ENCODE measurements at regions not wholly inside any gene's neighbourhood (a gene's known extent, or its start where the extent isn't known, plus 50 kb on each side); places are given as distances from the start of the nearest gene placed in this dataset.
"Not testable (repeated sequence)": the region's sequence is repeated elsewhere in the genome, so short reads cannot be mapped to it uniquely, and the experiment has no call there.

DNA sequence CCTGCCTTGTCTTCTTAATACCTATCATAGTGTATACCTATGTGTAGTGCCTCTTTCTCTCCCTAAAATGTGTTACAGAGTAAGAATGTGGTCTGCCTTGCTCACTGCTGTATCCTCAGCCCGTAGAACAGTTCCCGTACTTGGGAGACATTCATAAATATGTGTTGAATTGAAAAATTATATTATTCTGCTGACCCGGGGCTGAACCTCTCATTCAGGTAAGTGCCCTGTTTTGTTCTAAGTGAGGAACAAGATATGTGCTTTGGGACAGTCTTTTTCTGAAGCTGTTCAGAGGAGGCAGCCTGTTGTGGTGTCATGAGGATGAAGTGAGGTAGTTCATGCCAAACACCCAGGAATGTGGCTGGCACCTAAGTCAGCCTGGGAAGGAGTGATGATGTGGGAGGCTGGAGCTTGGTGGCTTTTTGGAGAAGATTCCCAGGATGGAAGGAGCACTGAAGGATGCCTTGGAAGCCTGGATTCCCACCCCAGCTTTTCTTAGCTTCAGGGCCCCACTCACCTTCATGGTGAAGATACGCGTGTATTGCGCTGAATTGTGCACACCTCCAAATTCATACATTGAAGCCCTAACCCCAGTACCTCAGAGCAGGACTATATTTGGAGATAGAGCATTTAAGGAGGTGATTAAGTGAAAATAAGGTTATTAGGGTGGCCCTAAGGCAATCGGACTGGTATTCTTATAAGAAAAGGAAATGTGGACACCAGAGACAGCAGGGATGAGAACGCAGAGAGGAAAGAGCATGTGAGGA, 166.3 kb downstream of the DDX1 start:
- no peak overlapping the region for H3K27ac ChIP-seq
- H3K4me2 ChIP-seq, result no peak overlapping the region
- H3K4me3 ChIP-seq, result no peak overlapping the region
- no peaks in the 10 kb centered on the region for H3K36me3 ChIP-seq
- peaks cover 0 to 12% (median 0%) of the 10 kb centered on the region in 11 experiments; a peak in 2 of 22 replicates for H3K9me3 ChIP-seq (replicated peaks in 1 of 11)
- no peak for TF ChIP-seq Cebpa-rat (IDR thresholded peaks at IDR 0.05)
- H3K27me3 ChIP-seq, result no peaks in the 10 kb centered on the region
- H3K9ac ChIP-seq, result no peak overlapping the region
- no peaks in the 10 kb centered on the region for H3K4me1 ChIP-seq
- no peaks in the 10 kb centered on the region for H4K20me1 ChIP-seq

DNA sequence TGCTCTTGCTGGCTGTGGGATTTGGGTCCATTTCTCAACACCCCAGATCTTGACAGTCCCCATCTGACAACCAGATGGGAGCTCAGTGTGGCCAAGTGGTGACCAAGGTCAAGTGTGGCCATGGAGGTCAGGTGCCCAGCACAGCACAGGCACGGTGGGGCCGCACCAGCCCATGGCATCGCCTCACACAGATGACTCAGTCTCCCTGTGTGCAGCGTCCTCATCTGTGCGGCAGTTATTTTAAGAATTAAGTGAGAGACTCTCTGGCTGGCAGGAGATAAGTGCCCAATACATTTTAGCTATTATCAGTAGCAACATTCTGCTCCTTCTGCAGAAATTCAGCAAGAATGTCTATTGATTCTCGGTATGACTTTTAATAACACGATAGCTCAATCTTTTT, 167.2 kb downstream of the DDX1 start:
- H3K27ac ChIP-seq, result no peak overlapping the region
- H4K20me1 ChIP-seq, result no peaks in the 10 kb centered on the region
- H3K9me3 ChIP-seq (replicated peaks in 1 of 11), result peaks cover 0 to 12% (median 0%) of the 10 kb centered on the region in 11 experiments; a peak in 2 of 22 replicates
- H3K36me3 ChIP-seq, result no peaks in the 10 kb centered on the region
- no peaks in the 10 kb centered on the region for H3K27me3 ChIP-seq
- no peak overlapping the region for H3K4me2 ChIP-seq
- H3K4me3 ChIP-seq, result no peak overlapping the region
- no peak overlapping the region for H3K9ac ChIP-seq
- TF ChIP-seq Cebpa-rat (IDR thresholded peaks at IDR 0.05), result no peak
- H3K4me1 ChIP-seq, result 0 out of 20 replicates have a peak, but pooled peaks cover 0 to 5% (median 0%) of the 10 kb centered on the region in 10 experiments

GRCh38 chr2:15759385-15759784, 167.7 kb downstream of the DDX1 start:
- Histone ChIP-seq H3K4me1 (0 out of 20 replicates have a peak, but pooled peaks cover 0 to 5% (median 0%) of the 10 kb centered on the region in 10 experiments), H3K4me3 (no peak overlapping the region), H3K9ac (no peak overlapping the region), H3K9me3 (replicated peaks in 1 of 11) (peaks cover 0 to 12% (median 0%) of the 10 kb centered on the region in 11 experiments; a peak in 2 of 22 replicates), H3K27me3 (no peaks in the 10 kb centered on the region), H3K4me2 (no peak overlapping the region), H4K20me1 (no peaks in the 10 kb centered on the region), H3K36me3 (no peaks in the 10 kb centered on the region), H3K27ac (no peak overlapping the region)
- no peak for TF ChIP-seq Cebpa-rat (IDR thresholded peaks at IDR 0.05)

DNA sequence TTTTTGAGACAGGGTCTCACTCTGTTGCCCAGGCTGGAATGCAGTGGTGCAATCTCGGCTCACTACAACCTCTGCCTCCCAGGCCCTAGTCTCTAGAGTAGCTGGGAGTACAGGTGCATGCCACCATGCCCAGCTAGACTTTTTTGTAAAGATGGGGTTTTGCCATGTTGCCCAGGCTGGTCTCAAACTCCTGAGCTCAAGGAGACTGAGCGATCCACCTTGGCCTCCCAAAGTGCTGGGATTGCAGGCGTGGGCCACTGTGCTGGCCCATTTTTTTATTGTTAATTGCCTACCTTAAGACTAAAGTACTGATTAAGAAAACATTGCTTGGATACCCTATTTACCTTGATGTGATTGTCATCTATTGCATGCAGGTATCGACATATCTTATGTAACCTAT, 168.1 kb downstream of the DDX1 start:
- not testable (repeated sequence) for H3K4me1 ChIP-seq, H3K9ac ChIP-seq, H3K4me3 ChIP-seq, H3K27me3 ChIP-seq, H4K20me1 ChIP-seq, H3K27ac ChIP-seq, H3K36me3 ChIP-seq, H3K4me2 ChIP-seq
- peaks cover 0 to 12% (median 0%) of the 10 kb centered on the region in 11 experiments; a peak in 2 of 22 replicates for H3K9me3 ChIP-seq (replicated peaks in 1 of 11)

GRCh38 chr2:15760232-15760910, 168.7 kb downstream of the DDX1 start:
- Histone ChIP-seq H3K36me3 (no peaks in the 10 kb centered on the region), H3K9me3 (replicated peaks in 1 of 11) (peaks cover 0 to 9% (median 0%) of the 10 kb centered on the region in 11 experiments; a peak in 2 of 22 replicates), H3K27me3 (no peaks in the 10 kb centered on the region), H3K4me2 (no peak overlapping the region), H3K4me1 (0 out of 20 replicates have a peak, but pooled peaks cover 0 to 5% (median 0%) of the 10 kb centered on the region in 10 experiments), H3K27ac (no peak overlapping the region), H4K20me1 (no peaks in the 10 kb centered on the region), H3K9ac (no peak overlapping the region), H3K4me3 (no peak overlapping the region)
- TF ChIP-seq Cebpa-rat (IDR thresholded peaks at IDR 0.05), result no peak

GRCh38 chr2:15761056-15761455, 169.4 kb downstream of the DDX1 start:
- Histone ChIP-seq H3K27me3 (no peaks in the 10 kb centered on the region), H3K4me3 (no peak overlapping the region), H3K36me3 (no peaks in the 10 kb centered on the region), H3K9ac (no peak overlapping the region), H3K9me3 (replicated peaks in 1 of 11) (0 out of 22 replicates have a peak, but pooled peaks cover 0 to 6% (median 0%) of the 10 kb centered on the region in 11 experiments), H3K4me2 (no peak overlapping the region), H4K20me1 (no peaks in the 10 kb centered on the region), H3K27ac (no peak overlapping the region), H3K4me1 (0 out of 20 replicates have a peak, but pooled peaks cover 0 to 5% (median 0%) of the 10 kb centered on the region in 10 experiments)
- TF ChIP-seq Cebpa-rat (IDR thresholded peaks at IDR 0.05), result no peak

DNA sequence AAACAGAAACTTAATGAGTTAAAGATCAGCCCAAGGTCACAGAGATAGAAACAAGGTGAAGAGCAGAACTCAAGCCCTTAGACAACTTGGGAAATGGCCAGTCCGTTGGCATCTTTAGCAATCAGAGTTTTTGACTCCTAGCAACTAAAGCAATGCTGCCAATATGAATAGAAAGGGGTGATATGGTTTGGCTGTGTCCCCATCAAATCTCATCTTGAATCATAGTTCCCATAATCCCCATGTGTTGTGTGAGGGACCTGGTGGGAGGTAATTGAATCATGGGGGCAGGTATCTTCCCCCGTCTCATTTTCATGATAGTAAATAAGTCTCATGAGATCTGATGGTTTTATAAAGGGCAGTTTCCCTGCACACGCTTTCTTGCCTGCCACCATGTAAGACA, 170.2 kb downstream of the DDX1 start:
- Histone ChIP-seq H3K4me3 (no peak overlapping the region), H3K4me2 (no peak overlapping the region), H3K27ac (no peak overlapping the region), H3K36me3 (no peaks in the 10 kb centered on the region), H4K20me1 (no peaks in the 10 kb centered on the region), H3K9ac (no peak overlapping the region), H3K9me3 (replicated peaks in 1 of 11) (0 out of 22 replicates have a peak, but pooled peaks cover 0 to 6% (median 0%) of the 10 kb centered on the region in 11 experiments), H3K4me1 (0 out of 20 replicates have a peak, but pooled peaks cover 0 to 5% (median 0%) of the 10 kb centered on the region in 10 experiments), H3K27me3 (no peaks in the 10 kb centered on the region)
- no peak for TF ChIP-seq Cebpa-rat (IDR thresholded peaks at IDR 0.05)

- Histone ChIP-seq H3K9ac (no peak overlapping the region), H4K20me1 (no peaks in the 10 kb centered on the region), H3K4me3 (no peak overlapping the region), H3K4me1 (0 out of 20 replicates have a peak, but pooled peaks cover 0 to 5% (median 0%) of the 10 kb centered on the region in 10 experiments), H3K36me3 (no peaks in the 10 kb centered on the region), H3K27me3 (no peaks in the 10 kb centered on the region), H3K9me3 (replicated peaks in 1 of 11) (0 out of 22 replicates have a peak, but pooled peaks cover 0 to 6% (median 0%) of the 10 kb centered on the region in 11 experiments), H3K4me2 (no peak overlapping the region), H3K27ac (no peak overlapping the region)
- no peak for TF ChIP-seq Cebpa-rat (IDR thresholded peaks at IDR 0.05)
Observed at GRCh38 chr2:15762449-15762848, 170.8 kb downstream of the DDX1 start.

DNA sequence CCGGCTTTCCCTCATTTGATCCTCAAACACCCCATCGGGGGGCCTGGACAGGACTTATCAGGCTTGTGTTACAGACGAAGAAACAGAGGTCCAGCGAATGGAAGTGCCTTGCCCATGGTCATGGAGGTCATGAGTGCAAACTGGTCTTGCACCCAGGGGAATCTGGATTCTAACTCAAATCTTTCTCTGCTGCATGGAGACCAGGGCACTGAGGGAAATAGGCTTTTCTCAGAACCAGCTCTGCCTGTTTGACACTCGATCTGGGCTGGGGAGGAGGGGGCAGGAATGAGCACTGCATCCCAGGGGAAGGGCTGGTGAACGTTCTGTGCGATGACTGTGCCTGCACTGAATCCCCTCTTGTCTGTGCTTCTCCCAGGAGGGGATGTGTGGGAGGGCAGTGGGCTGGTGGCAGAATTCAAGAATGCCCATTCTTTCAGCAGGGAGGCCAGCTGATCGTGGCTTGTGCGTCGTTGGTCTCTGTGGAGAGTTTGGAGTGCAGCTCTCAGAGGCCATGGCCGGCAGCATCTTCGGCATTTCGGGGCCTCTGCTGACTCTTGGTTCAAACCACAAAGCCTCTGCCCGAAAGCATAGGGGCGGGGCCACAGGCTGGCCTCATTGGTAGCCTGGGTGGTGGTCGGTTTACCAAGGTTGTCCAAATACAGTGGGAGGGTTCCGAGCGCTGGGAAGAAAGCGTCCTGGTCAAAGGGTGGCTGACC, 171.6 kb downstream of the DDX1 start:
- no peak overlapping the region for H3K4me2 ChIP-seq
- H3K9ac ChIP-seq, result no peak overlapping the region
- no peaks in the 10 kb centered on the region for H3K36me3 ChIP-seq
- TF ChIP-seq Cebpa-rat (IDR thresholded peaks at IDR 0.05), result no peak
- no peak overlapping the region for H3K27ac ChIP-seq
- H3K9me3 ChIP-seq (replicated peaks in 1 of 11), result 0 out of 22 replicates have a peak, but pooled peaks cover 0 to 6% (median 0%) of the 10 kb centered on the region in 11 experiments
- H3K4me3 ChIP-seq, result no peak overlapping the region
- H3K4me1 ChIP-seq, result 0 out of 20 replicates have a peak, but pooled peaks cover 0 to 5% (median 0%) of the 10 kb centered on the region in 10 experiments
- H3K27me3 ChIP-seq, result no peaks in the 10 kb centered on the region
- no peaks in the 10 kb centered on the region for H4K20me1 ChIP-seq
